LoVo (cell line): ENCODE measurements at regions not wholly inside any gene's neighbourhood (a gene's known extent, or its start where the extent isn't known, plus 50 kb on each side); places are given as distances from the start of the nearest gene placed in this dataset.
"Not testable (repeated sequence)": the region's sequence is repeated elsewhere in the genome, so short reads cannot be mapped to it uniquely, and the experiment has no call there.

Experiments used
- DNase-seq: peaks from one replicate; pipeline ENCODE4 v3.0.0-alpha.2; 2016; ENCODE audit warnings: low spot score

DNA sequence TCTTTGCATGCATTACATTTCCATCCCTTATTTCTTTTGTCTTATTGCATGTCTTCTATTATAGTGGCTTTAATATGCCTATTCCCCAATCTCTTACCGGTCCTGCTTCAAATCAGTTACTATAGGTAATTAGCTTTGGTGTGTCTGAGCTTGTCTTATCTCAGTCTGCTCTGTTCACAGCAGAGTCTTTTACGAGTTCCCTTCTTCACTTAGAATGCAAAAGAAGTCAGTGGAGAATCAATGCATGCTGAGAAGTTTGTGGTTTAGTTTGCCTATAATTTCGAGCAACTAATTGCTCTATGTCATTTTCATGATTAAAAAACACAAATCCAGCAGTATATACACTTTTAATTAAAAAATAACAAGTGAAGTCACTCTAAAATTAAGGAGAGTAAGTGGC is 545.0 kb downstream of the SLCO4C1 start:
- DNase-seq: no peak

DNA sequence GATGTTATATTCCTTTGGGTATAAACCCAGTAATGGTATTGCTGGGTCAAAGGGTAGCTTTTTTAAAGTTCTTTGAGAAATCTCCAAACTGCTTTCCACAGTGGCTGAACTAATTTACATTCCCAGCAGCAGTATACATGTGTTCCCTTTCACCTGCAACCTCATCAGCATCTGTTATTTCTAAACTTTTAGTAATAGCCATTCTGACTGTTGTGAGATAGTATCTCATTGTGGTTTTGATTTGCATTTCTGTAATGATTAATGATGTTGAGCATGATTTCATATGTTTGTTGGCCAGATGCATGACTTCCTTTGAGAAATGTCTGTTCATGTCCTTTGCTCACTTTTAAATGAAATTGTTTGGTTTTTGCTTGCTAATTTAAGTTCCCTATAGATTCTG is 553.1 kb downstream of the SLCO4C1 start:
- DNase-seq: not testable (repeated sequence)

DNA sequence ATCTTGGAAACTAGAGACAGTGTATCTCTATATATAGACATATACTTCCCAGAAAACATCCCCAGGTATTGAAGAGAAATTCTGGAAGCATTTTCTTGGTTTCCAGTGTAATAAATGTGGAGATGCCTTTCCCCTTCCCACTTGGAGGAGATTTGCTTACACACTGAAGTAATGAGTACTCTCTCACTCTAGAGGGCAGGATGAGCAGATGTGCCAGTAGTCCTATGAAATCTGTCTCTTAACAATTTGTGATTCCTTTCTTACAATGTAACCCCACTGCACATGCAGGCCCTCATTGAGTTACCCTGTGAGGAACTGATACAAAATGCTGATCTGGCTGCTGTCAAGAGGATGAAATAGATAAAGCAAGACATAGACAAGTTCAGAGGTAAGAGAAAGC is 567.2 kb downstream of the SLCO4C1 start:
- peak; percentile 11 for DNase-seq

DNA sequence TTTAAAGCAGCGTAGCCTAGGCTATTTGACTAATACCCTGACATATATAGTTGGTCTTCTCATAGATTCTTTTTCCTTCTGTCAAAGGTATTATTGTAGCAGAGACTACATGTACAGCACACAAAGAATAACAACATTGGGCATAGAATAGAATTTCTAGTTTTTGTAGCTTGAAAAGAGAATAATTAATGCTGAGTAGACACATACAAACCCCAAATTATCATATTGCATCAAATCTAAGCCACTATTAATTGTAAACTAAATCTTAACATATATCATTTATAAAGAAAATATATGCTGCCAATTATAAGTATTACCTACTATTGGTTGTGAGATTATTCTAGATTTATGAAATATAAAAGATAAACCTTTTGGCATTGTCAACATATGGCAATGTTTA is 574.5 kb downstream of the SLCO4C1 start:
- no peak for DNase-seq

DNA sequence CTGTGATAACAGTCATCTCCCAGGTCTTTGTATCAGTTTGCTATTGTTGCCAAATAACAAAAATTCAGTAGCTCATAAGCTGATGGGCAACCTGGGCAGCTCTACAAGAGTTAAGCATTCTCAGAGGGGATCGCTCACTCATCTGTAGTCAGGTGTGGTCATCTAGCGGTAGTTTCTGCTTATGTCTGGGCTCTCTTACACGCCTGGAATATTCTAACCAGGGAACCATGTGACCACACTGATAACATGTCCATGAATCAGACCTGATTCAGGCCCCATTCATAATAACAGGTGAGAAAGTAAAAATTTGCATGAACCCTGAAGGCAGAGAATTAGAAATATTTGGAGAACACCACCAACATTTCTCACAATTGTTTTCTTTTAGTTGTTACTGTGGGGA is 576.1 kb downstream of the SLCO4C1 start:
- no peak for DNase-seq

DNA sequence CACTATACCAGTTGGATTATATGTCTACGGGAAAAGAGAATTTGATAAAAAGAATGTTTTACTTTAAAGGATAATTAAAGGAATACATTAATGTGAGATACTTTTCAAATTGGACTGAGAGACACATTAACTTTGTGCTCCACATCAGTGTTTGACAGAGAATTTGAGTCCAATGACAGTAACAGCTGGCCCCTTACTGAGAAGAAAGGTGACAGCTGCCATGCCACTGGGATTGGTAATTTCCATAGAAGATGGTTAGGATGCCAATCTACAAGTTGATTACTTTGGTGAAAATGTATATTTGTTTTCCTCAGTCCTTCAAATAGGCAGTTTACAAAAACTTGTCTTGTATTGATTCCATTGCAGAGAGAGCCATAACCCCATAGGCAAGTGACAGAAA is 578.4 kb downstream of the SLCO4C1 start:
- no peak for DNase-seq

DNA sequence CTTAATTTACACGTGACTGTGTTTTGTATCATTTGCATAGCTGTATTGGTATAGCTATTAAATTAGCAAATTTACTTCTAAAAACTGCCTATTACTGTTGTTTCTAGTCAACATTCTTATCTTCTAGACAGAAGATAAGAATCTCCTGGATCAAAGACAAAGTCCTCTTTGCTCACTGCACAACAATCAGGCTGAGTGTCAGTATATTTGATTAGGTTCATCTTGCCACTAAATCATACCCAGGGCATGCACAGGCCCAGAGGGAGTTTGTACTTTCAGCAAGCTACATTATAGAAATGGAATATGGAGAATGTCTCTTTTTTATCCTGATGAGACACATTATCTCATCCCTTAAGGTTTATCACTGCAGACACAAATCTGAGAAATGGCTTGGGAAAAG is 579.1 kb downstream of the SLCO4C1 start:
- DNase-seq: no peak

DNA sequence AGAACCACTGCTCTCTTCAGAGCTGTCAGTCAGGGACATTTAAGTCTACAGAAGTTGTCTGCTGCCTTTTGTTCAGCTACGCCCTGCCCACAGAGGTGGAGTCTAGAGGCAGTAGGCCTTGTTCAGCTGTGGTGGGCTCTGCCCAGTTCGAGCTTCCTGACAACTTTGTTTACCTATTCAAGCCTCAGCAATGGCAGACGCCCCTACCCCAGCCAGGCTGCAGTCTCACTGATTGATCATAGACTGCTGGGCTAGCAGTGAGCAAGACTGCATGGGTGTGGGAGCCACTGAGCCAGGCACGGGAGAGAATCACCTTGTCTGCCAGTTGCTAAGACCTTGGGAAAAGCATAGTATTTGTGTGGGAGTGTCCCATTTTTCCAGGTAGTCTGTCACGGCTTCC is 580.3 kb downstream of the SLCO4C1 start:
- not testable (repeated sequence) for DNase-seq

DNA sequence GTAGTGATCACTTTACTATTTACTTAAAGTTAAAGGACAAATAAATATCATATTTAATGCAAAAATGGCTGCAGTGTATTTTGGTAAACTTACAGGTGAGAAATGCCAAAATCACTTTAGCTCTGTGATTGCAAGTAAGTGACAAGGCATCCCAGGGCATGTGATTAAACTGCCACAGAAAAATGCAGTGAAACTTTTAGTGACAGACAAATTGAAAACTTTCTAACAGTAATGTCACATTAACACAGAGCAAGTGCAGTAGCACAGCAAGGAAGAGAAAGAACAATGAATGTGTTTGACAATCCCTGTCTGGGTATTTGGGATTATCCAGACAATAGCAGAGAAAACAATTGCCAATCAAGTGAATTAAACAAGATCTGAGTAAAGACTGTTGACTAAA is 606.8 kb downstream of the SLCO4C1 start:
- no peak for DNase-seq

DNA sequence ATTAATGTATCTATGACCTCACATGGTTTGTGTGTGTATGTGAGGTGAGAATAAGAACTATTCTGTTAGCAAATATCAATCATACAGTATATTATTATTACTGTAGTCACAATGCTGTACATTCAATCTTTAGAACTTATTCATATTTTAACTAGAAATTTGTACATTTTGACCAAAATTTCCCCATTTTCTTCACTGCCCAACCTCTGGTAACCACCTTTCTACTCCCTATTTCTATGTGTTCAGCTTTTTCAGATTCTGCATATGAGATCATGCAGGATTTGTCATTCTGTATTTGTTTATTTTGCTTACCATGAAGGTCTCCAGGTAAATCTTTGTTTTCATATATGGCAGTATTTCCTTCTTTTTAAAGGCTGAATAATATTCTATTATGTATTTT is 607.9 kb downstream of the SLCO4C1 start:
- DNase-seq: no peak

DNA sequence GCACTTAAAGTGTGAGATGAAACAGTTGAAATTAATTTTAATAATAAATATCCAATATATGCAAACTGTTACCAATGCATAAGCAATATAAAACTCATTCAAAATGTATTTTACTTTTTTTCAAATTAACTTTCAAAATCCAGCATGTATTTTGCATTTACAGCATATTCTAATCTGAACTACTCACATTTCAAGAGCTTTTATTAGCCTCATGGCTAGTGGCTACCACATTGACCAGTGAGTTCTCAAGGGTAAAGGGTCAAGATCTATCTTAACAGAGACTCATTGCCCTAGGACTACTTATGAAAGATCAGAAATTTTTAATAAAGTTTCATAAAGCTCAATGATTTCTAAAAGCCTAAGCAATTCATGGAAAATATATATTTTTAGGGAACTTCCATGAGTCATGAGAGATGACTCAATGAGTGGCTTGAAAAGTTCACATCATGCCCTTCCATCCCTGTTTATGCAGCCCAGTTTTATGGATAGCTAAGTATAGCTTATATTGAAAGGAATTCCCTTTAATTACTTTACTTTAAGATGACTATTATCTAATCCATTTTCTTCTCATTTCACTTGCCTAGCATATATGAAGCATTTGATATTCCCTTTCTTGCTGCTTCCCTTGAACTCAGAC is 608.6 kb downstream of the SLCO4C1 start:
- DNase-seq: no peak

DNA sequence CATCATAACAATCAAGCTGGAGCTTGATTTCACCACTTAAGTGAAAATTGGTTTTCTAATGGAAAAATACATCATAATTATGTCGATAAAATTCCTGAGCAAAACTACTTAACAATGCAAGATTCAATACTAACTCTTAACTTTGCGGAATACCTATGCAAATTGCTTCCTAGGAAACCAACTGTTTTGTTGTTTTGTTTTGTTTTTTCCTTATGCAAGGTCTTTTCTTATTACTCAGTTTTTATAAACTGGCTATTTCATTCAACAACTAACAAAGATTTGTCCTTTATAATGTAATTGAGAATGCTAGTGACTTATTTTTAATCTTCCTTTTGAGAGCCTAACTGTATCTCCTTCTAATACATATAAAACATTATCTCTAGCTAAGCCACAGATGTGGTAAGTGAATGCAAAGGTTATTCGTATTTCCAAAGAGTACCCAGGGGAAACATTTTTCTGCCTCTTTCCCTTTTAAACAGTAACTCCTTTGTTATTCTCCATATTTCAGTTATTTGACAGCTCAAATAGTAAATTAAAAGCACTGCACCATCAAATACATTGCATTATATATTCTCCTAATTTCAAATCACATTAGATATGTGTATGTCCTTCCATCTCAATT is 609.4 kb downstream of the SLCO4C1 start:
- DNase-seq: no peak

DNA sequence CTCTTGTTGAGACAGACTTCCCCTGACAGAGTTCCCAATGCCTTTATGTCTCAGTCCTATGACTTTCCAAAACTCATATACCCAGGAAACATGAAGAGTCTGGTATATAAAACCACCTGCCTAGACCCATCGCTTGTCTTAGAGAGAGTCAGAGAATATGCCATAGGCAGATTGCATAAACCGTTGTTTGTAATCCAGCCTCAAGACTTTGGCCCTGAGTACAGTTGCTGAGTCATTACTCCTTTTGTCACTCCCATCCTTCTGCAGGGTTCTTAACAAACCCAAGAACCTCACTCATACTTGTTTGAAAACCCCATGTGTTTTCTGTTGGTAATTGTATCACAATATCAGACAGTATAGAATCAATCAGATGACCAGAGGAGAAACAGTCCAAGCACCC is 616.3 kb downstream of the SLCO4C1 start:
- no peak for DNase-seq

DNA sequence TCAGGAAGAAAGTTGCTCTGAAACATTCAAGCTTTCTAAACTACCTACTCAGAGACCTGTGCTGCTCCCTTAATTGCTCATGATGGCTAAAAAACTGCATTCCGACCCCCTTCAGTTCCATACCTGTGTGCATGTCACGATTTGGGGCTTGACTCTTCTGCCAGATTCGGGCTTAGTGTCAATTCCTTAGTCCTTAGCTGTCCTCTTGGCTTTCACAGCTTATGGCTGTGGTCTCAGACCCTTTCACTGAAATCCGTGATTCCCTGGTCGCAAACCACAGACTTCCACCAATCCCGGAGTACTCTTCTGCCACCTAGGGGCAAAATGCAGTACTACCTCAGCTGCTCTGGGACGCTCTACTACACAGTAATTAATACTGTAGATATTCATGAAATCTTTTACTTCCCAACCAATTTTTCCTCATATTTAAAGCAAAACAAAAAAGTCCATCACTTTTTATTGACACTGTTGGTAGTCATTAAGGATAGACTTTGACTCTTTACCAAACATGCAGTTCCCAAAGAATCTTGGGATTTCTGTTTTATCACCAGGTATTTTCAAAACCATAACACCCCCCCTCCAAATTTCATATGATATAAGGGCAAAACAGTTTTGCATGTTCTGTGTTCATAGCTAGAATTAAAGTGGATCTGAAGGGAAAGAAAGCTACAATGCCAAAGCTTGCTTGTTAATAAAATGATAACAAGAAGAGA is 617.4 kb downstream of the SLCO4C1 start:
- peak; percentile 67 for DNase-seq

DNA sequence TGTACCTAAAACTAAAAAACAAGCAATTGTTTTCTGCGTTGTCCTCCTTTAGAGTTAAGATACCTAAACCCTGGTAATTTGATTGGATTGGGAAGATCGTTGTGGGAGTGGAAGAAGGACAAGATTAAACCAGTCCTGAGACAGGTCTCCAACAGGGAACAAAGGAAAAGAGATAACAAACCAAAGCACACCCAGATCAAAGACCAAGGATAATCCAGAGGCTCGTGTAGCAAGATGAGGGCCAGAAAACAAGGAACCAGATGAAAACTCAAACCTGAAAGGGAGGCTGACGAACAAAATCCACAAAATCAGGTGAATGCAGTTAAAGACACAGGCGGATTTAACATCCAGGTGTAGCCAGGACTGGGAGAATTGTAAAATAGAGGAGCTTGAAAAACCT is 618.1 kb downstream of the SLCO4C1 start:
- no peak for DNase-seq

DNA sequence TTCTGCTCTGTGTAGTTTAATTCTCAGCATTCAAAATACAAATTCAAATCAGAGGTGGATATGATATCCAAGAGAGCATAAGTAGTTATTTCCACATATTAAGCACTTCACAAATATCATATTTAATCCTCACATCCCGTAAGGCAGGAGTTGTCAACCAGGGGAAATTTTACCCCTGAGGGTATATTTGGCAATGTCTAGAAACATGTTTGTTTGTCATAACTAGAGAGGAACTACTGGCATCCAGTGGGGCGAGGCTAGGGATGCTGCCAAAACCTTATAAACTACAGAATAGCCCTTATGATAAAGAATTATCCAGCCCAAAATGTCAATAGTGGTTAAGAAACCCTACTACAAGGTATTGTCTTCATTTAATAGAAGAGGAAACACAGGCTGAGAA is 619.4 kb downstream of the SLCO4C1 start:
- no peak for DNase-seq

DNA sequence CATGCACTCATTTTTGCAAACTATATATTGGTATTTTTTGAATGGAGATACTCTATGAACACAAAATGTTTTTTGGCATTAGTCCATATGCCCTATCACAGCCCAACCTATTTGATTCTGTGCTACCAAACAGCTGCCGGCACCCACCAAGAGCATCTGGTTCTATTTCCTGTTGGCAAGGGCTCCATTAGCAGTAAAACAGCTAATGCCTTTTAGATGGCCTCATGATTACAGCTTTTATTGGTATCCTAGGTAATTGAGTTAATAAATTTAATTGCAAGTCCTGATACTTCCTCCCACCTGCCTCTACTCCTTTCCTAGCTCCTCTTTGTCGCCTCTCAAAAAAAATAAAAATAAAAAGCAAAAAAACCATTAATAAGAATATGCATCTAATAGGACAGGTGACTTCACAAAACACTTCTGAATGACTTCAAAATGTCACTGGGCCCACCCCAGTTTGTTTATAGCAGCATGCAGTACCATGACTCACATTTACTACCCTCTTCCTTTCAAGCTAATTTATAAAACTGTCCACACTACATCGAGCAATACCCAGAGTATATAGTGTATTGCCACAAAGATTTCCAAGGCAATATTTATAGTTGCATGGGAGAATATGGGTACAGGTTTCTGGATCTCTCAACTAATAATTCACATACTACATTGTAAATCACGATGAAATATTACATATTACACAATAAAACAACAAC is 620.4 kb downstream of the SLCO4C1 start:
- DNase-seq: no peak

DNA sequence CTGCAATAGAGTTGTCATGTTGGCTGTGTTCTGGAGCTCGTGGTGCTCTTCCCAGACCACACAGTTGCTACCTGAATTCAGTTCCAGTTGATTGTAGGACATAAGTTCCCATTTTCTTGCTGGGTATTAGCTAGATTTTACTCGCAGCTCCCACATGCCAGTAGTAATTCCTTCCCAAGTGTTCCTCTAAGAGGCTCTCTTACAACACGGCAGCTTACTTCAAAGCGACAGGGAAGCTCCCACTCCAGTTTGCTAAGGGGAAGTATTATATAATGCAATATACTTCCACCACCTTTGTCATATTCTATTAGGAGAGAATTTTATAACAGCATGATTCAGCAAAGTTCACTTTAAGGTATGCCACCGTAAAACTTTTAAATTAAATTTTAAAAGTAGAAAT is 623.0 kb downstream of the SLCO4C1 start:
- DNase-seq: no peak

DNA sequence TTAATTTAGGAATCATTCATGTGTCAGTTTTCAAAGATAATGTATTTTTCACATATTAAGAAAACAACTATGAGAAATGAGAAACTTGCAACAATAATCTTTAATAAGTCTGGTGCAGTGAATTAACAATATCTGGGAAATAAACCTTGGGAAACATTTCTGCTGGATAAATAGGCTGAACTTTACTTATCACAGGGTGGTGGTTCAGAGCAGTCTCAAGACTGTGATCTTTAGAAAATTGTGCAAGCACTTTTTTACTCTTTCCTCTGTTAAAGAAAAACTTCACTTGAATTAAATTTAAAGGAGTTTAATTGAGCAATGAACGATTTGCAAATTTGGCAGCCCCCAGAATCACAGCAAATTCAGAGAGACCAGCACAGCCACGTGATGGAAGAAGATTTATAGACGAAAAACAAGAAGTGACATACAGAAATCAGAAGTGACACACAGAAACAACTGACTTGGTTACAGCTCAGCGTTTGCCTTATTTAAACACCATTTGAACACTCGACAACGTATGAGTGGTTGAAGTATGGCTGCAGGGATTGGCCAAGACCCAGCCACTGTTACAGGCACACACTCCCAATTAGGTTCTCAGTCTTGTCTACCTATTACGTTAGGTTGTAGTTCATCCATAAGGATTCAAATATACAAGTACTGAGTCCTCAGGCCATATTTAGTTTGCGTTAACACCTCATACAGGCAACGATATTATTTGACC is 631.9 kb downstream of the SLCO4C1 start:
- DNase-seq: no peak

DNA sequence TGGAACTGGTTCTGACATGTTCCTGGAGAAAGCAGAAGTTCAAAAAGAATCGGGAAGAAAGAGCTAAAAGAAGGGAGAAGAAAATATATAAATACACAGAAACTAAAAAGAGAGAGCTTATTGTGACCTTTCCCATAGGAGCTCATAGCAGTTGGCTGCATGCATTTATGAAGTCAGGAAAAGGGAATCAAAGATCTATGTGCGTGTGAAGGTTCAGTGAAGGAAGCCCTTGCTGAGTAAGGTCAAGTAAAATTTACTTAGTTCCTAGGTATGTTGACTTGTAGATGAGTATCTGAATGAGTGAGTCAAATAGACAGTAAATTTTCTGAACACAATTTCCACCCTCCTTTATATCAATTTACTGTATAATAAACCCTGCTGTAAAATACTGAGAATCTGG is 632.5 kb downstream of the SLCO4C1 start:
- no peak for DNase-seq

DNA sequence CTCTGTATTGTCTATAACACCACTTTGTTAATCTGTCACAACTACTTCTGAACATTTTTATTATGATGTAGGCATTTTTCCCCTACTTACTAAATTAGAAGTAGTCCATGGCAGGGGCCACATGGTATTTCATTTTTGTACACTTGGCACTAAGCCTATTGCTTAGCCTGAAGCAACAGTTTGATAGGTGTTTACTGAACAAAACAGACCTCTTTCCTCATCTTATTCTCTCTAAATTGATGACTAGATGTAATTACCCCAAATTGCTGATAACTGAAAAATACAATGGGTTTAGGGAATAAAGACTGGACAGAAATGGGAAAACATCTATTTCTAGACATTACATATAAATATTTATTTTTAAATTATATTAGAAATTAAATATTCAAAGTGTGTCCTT is 633.8 kb downstream of the SLCO4C1 start:
- DNase-seq: no peak

DNA sequence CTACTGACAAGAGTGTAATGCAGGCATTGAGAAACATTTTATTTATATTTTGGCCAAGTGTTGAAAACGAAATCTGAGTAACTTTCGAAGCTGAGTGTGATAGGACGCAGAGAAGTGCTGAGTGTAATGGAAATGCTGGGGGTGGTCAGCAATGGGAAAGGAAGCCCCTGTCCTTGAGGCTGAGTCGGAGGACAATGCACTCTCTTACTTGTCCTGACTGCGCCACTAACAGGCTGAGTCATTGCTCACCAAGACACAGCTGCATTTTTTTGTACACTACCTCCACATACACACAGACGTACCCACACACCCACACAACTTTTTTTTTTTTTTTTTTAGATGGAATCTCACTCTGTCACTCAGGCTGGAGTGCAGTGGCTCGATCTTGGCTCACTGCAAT is 637.7 kb downstream of the SLCO4C1 start:
- no peak for DNase-seq
